NCI-H2107 treated with DMSO at 0.1 percent for 48 hours (cell line): ENCODE measurements at regions not wholly inside any gene's neighbourhood (a gene's known extent, or its start where the extent isn't known, plus 50 kb on each side); places are given as distances from the start of the nearest gene placed in this dataset.

Experiments
- DNase-seq: peaks from one replicate; lab custom pipeline; 2025; ENCODE audit not compliant: unreplicated experiment; lab: John Stamatoyannopoulos, UW

DNA sequence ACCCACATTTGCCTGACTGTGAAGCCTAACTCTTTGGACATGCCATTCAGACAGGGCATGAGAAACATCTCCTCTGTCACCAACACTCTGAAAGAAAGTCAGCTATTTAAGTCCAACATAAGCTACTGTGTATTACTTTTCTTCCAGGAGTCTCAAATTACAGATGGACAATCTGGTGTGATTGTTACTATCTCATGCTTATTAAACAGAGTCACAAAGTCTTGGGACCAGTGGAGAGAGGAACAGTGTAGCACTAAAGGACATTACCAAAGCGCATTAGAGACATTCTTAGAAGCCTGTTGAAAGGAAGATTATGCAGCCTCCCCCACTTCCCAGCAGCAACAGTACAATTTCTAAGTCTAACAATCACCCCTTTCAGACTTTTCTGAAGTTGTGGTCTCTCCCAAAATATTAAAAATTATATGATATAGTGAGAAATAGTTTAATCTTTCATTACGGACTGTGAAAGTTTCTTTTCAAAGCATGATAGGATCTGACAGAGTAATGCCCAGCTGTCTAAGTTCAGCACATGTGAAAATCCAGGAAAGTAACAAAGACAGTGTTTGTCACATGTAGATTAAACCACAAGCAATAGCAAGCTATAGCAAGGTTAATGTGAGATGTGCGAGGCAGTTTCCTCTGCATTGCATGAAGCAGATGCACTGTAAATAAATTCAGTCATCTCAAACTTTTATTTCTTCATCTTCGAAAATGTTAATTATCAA is 280.9 kb upstream of the FZD8 start:
- DNase-seq, result no peak

DNA sequence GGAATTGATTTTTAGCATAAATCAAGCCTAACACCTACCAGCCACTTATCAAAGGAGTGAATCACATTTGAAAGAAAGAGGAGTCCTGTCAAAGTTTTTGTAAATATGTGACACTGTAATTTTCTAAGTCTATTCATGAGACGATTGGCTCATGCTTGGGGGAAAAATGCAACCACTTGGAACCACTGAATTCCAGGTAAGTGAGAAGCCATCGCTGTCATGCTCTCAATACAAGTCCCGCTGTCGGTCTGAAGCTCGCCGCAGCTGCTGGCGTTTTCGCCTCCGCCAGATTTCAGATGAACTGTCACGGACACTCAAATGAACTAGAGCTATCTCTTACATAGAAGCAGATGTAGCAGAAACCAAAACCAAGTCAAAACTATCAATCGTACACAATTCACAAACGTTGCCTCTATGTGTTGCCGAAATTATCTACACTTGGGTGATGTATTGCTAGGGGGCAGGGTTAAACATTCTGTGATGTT is 279.8 kb upstream of the FZD8 start:
- no peak for DNase-seq

DNA sequence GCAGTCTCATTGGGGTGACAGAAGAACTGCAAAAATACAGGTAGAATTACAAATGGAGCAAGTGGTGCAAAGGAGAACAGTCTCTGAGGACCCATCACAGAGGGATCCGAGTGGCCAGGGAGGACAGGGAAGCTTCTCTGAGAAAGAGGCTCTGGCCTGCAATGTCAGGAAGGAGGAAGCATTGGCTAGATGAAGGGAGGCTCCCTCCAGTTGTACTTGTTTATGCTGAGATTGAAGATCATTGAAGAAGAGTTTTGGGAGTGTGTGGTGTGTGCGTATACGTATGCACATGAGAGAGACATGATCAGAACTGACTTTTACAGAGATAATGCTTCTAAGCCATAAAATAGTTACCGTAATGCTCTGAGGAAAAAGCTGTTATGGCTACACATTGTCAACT is 274.7 kb upstream of the FZD8 start:
- no peak for DNase-seq

GRCh38 chr10:35913628-35914027 is 271.5 kb upstream of the FZD8 start:
- no peak for DNase-seq

DNA sequence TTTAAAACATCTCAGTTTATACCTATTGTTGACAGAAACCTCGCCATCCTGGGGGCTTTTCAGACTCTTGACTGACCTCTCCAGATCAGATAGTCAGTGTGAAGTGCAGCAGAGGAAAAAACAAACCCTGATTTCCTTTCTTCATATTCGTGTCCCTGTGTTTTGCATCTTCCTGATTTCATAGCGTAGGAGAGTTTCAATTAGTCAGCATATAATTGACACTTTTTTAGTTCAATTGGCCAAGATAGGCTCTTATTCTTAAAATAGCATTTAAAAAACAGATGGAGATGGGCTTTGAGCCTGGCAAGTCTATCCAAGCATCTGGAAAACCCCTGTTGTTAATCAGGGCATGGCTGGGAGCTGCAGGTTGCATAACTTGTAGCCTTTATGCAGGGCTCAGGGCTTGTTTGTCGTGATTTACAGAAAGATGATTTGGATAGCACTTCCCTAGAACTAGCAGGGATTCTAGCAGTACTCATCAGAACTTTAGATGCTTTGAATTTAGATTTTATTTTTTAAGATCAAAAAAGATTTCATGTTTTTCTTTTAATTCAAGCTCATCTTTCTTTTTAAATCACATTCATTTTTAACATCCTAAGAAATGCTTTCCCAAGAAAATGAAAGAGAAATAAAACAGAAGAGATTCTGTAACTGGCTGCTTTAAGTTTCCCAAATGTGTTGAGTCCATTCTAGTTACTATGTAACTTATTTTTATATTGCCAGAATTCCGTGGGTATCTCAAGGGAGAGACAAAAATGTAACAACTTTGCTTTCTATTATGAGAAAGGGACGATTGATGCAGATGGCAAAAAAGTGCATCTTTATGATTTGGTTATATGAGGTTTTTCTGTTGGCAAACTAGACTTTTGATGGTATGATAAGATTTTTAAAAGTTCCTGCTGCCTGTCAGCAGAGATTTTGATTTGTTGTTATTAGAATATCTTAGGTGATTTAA is 270.8 kb upstream of the FZD8 start:
- no peak for DNase-seq

- no peak for DNase-seq
Measured at GRCh38 chr10:35911954-35912353, 269.9 kb upstream of the FZD8 start.

DNA sequence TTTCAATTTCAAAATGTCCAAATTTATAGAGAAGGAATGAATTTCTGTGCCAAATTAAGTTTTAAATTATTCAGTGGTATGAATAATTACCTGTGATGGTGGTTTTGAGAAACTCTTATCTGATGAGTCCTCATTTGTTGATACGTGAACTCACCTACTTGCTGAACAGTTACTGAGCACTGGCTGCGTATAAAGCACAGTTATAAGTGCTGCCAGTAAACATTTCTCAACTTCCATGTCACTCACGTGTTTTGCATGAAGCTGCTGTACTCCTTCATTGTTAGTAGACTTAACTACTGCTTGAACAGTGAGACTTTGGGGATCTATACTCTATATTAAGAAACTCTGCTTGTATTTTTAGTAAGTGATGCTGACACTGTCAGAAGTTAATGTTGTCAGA is 269.1 kb upstream of the FZD8 start:
- no peak for DNase-seq

DNA sequence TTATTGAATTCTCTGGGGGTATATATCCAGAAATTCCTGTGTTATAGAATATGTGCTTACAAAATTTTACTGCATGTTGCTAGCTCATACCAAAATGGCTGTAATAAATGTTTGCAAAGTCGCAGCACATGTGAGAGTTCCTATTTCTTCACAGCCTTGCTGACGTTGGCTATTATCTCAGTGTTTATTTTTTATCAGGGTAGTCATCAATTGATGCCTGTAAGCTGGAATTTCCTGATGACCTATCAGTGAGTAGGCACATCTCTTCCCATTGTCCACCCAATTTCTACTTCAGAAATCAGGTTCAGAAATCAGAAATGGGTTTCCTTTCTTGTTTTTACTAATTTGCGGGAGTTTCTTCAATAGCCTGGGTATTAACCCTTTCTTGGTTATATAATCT is 268.1 kb upstream of the FZD8 start:
- no peak for DNase-seq

DNA sequence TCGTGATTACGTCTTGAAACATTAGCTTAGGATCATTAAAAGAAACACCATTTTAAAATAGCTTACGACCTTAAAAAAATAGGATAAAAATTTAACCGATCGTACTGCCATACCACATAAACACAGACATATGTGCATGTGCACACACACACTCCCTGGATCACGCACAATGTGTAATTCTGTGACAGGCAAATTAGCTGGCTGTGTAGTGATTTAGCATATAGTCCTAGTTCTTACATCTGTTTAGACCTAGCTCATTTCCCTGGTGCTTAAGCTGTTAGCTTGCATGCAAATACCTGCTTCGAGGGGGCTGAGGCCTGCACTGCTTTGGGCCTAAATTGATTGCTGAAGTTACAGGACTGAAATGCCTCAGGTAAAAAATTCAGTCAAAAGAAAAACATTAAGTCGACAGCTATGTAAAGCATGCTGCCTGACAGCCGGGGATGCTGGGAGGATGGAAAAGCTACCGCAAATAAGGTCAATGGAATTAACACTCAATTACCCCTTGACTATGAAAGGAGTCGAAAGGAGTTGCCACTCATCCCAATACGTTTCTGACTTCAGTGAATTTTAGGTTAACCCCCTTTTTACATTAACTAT is 267.1 kb upstream of the FZD8 start:
- DNase-seq, result no peak

DNA sequence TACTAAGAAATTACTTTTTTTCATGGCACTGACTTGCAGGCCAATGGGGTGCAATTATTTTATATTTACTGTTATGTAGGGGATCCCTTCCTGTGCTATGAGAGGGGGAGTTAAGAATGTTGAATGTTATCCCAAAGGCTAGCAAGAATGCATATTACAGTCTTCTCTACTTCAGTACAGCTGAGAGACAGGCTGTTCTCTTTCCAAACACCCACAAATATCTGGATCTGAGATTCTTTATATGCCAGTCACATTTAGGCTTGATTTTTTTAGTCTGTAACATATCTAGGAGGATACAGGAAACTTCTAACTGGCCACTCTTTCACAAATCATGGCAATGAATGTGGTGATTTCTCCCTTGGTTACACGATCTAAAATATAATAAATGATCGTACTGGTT is 266.4 kb upstream of the FZD8 start:
- no peak for DNase-seq

GRCh38 chr10:35907548-35907947 is 265.5 kb upstream of the FZD8 start:
- no peak for DNase-seq

DNA sequence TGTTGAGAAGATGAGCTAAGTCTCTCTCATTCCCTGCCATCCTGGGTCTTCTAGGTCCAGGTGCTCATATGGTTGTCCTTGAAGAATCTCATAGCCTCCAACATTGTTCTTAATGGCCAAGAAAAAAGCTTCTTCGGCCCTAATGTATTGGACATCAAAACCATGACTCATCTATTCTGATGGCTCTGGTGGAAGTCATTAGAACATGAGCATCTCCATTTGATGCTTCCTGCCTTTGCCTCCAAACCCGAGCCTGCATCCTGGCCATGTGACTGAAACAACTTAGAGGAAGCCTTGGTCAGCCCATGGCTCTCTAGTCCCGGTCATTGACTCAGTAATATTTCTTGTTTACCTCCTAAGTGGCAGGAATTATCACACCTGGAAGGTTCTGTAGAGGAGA is 264.1 kb upstream of the FZD8 start:
- DNase-seq, result no peak

- no peak for DNase-seq
Measured at GRCh38 chr10:35903021-35903420, 260.9 kb upstream of the FZD8 start.

DNA sequence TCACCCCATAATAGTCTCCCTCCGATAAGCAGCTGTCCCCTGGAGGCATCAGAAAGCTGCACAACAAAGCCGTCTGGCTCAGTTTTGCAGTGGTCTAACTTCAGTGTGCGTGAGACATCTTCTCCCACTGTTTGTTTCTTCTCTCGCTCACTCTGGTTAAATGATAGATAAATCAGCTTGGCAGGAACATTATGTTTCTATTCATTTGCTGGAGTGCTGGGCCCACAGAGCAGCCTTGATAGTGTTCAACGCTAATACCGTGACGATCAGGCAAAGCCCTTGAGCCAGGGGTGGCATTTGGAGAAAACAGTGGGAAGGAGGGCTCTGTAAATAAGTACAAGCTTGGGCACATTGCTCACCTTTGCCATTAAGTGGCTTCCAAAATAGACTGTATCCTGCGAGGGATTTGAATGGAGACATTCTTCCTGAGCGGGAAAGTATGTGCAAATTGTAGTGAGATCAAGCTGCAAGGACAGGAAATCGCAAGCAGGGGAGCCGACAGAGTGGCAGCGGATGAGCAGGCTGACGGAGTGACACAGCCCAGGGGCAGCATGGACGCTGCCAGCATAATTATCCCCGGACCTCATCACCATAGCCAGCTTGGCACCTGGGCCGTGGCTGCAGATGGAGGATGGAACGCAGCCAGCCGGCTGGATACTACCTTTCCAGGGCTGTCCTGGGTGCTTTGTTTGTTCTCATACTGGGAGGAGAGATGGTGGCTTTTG is 256.8 kb upstream of the FZD8 start:
- no peak for DNase-seq

- no peak for DNase-seq
Measured at GRCh38 chr10:35896001-35896400, 253.9 kb upstream of the FZD8 start.

DNA sequence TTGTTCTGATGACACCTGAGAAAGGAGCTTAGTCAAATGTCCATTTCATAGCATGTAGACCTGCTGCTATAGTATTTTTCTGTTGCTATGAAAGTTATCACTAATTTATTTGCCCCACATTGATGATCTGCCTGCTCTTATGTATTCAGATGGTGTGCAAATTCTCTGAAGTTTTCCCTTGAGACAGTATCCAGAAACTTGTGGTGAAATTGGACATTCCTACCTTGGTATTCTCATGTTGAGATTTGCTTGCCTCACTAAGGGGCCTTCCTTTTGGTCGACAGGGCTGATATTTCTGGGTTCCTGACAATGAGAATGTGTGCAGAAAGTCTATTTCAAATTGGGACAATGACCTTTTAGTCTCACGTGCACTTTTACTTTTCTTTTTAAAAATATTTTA is 253.2 kb upstream of the FZD8 start:
- no peak for DNase-seq

GRCh38 chr10:35892526-35892925 is 250.4 kb upstream of the FZD8 start:
- DNase-seq, result no peak

- no peak for DNase-seq
Measured at GRCh38 chr10:35890676-35891495, 248.8 kb upstream of the FZD8 start.

GRCh38 chr10:35889971-35890675 is 248.0 kb upstream of the FZD8 start:
- no peak for DNase-seq

GRCh38 chr10:35889226-35889625 is 247.1 kb upstream of the FZD8 start:
- DNase-seq, result no peak
